ENCODE measurements at regions not wholly inside any gene's neighbourhood (a gene's known extent, or its start where the extent isn't known, plus 50 kb on each side); places are given as distances from the start of the nearest gene placed in this dataset.

GRCh38 chr9:73347123-73347522, 195.5 kb downstream of the ANXA1 start:
- Histone ChIP-seq H3K4me1 (no peaks in the 10 kb centered on the region), H3K27me3 (no peaks in the 10 kb centered on the region), H3K4me3 (no peak overlapping the region), H3K27ac (no peak overlapping the region), H3K9me3 (no peaks in the 10 kb centered on the region), H3K36me3 (replicated peaks in 1 of 2; ENCODE audit: insufficient read depth in 1 of 2, low read depth in 2 of 2) (no peaks in the 10 kb centered on the region)
- TF ChIP-seq POLR2A (IDR thresholded peaks at IDR 0.05) (no peak), CTCF (IDR thresholded peaks at IDR 0.05) (no peak)
- 51 to 64% methylated on average over 4 of the region's 4 CpGs for WGBS, 2 donors
- DNase-seq = no peak
- no peak for ATAC-seq
- intact Hi-C loops (cut with DNase I) = no loop called here

- Histone ChIP-seq H3K4me3 (no peak overlapping the region), H3K27ac (no peak overlapping the region), H3K27me3 (no peaks in the 10 kb centered on the region), H3K9me3 (no peaks in the 10 kb centered on the region), H3K4me1 (no peaks in the 10 kb centered on the region), H3K36me3 (replicated peaks in 1 of 2; ENCODE audit: insufficient read depth in 1 of 2, low read depth in 2 of 2) (no peaks in the 10 kb centered on the region)
- ATAC-seq (no peak), DNase-seq (no peak)
- TF ChIP-seq CTCF (IDR thresholded peaks at IDR 0.05) (no peak), POLR2A (IDR thresholded peaks at IDR 0.05) (no peak)
- WGBS, 2 donors = 37 to 53% methylated on average over 1 of the region's 1 CpG
- intact Hi-C loops (cut with DNase I) = no loop called here
Measured at GRCh38 chr9:73347720-73348119, 196.1 kb downstream of the ANXA1 start.

- Histone ChIP-seq H3K4me3 (no peak overlapping the region), H3K27ac (no peak overlapping the region), H3K9me3 (no peaks in the 10 kb centered on the region), H3K36me3 (replicated peaks in 1 of 2; ENCODE audit: insufficient read depth in 1 of 2, low read depth in 2 of 2) (no peaks in the 10 kb centered on the region), H3K27me3 (no peaks in the 10 kb centered on the region), H3K4me1 (no peaks in the 10 kb centered on the region)
- intact Hi-C loops (cut with DNase I) = no loop called here
- DNase-seq = no peak
- TF ChIP-seq POLR2A (IDR thresholded peaks at IDR 0.05) = no peak
- no peak for TF ChIP-seq CTCF (IDR thresholded peaks at IDR 0.05)
- ATAC-seq = no peak
Measured at GRCh38 chr9:73348471-73348870, 196.8 kb downstream of the ANXA1 start.

GRCh38 chr9:73349476-73349875, 197.8 kb downstream of the ANXA1 start:
- H3K36me3 ChIP-seq (replicated peaks in 1 of 2; ENCODE audit: insufficient read depth in 1 of 2, low read depth in 2 of 2) = no peaks in the 10 kb centered on the region
- no peaks in the 10 kb centered on the region for H3K9me3 ChIP-seq
- H3K4me3 ChIP-seq = no peak overlapping the region
- intact Hi-C loops (cut with DNase I) = no loop called here
- TF ChIP-seq CTCF (IDR thresholded peaks at IDR 0.05) = no peak
- no peak for TF ChIP-seq POLR2A (IDR thresholded peaks at IDR 0.05)
- H3K27me3 ChIP-seq = no peaks in the 10 kb centered on the region
- no peak overlapping the region for H3K27ac ChIP-seq
- ATAC-seq = no peak
- no peaks in the 10 kb centered on the region for H3K4me1 ChIP-seq
- DNase-seq = no peak
- 30 to 44% methylated on average over 2 of the region's 2 CpGs for WGBS, 2 donors

- Histone ChIP-seq H3K27ac (no peak overlapping the region), H3K4me3 (no peak overlapping the region), H3K27me3 (no peaks in the 10 kb centered on the region), H3K36me3 (replicated peaks in 1 of 2; ENCODE audit: insufficient read depth in 1 of 2, low read depth in 2 of 2) (no peaks in the 10 kb centered on the region), H3K9me3 (no peaks in the 10 kb centered on the region), H3K4me1 (no peaks in the 10 kb centered on the region)
- intact Hi-C loops (cut with DNase I) = no loop called here
- DNase-seq (no peak), ATAC-seq (no peak)
- TF ChIP-seq POLR2A (IDR thresholded peaks at IDR 0.05) = no peak
- 27 to 30% methylated on average over 3 of the region's 3 CpGs for WGBS, 2 donors
Measured at GRCh38 chr9:73357607-73358006, 205.9 kb downstream of the ANXA1 start.

Data from body of pancreas (tissue), 4 donors.